Osteocyte (in vitro differentiated cells): ENCODE measurements at regions not wholly inside any gene's neighbourhood (a gene's known extent, or its start where the extent isn't known, plus 50 kb on each side); places are given as distances from the start of the nearest gene placed in this dataset.

Experiments
- DNase-seq: peaks from one replicate; pipeline ENCODE4 v3.0.0; 2021; ENCODE audit warnings: mixed read lengths; ENCODE audit not compliant: unreplicated experiment; ENCODE audit errors: extremely low spot score
- H3K27ac Mint-ChIP-seq: one replicate; pipeline ENCODE4 v1.8.0; 2021; ENCODE audit warnings: mild to moderate bottlenecking, mixed read lengths; ENCODE audit not compliant: unreplicated experiment
- H3K27me3 Mint-ChIP-seq: one replicate; pipeline ENCODE4 v1.8.0; 2021; ENCODE audit warnings: mixed read lengths; ENCODE audit not compliant: unreplicated experiment
- H3K36me3 Mint-ChIP-seq: one replicate; pipeline ENCODE4 v1.8.0; 2021; ENCODE audit warnings: mixed read lengths; ENCODE audit not compliant: unreplicated experiment
- H3K4me1 Mint-ChIP-seq: one replicate; pipeline ENCODE4 v1.8.0; 2021; ENCODE audit warnings: mixed read lengths; ENCODE audit not compliant: unreplicated experiment
- H3K4me3 Mint-ChIP-seq: one replicate; pipeline ENCODE4 v1.8.0; 2021; ENCODE audit warnings: mild to moderate bottlenecking, moderate library complexity, mixed read lengths; ENCODE audit not compliant: unreplicated experiment
- H3K9me3 Mint-ChIP-seq: one replicate; pipeline ENCODE4 v1.8.0; 2021; ENCODE audit warnings: mixed read lengths; ENCODE audit not compliant: unreplicated experiment
- TF ChIP-seq, protein P1 (sequence below): fragments of 200-600 bp; sonication (generic); IDR thresholded peaks from 2 replicates; pipeline ENCODE4 v1.5.0; 2021; ENCODE audit warnings: antibody characterized with exemption, mild to moderate bottlenecking, moderate library complexity

DNA sequence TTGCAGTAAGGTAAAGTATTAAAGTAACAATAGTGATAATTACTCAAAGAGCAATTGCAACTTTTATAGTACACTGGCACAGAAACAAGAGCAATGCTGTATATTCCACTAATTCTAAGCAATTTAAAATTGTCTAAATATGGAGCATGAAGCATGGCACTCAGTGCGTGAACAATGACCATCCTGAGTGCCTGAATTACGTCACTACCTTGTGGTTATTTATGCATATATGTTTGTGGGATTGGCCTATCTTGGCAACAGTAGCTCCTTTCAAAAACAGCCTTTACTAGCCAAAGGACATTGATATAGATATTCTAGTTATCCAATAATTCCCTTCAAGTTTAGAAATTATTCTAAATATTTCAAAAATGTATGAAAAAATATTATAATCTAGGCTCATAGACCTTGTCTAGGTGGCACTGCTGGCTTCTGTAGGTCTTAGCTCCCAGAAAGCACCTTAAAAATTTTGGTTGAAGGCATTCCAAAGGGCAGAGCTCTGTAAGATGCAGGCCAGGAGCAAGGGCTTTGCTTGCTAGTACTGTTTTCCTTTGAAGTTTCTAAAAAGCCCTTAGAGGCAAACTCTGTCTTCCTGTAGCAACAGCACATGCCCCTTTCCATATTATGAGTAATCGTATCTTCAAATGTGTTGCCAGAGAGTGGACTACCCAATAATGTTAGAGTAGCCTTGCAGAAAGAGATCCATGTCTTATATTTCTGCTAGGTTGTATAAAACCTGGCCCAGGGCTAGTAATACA lies 719.3 kb downstream of the NR2F1-AS1 start:
- no peaks in the 10 kb centered on the region for H3K4me1 Mint-ChIP-seq
- no peak for DNase-seq
- TF ChIP-seq, protein P1, sequence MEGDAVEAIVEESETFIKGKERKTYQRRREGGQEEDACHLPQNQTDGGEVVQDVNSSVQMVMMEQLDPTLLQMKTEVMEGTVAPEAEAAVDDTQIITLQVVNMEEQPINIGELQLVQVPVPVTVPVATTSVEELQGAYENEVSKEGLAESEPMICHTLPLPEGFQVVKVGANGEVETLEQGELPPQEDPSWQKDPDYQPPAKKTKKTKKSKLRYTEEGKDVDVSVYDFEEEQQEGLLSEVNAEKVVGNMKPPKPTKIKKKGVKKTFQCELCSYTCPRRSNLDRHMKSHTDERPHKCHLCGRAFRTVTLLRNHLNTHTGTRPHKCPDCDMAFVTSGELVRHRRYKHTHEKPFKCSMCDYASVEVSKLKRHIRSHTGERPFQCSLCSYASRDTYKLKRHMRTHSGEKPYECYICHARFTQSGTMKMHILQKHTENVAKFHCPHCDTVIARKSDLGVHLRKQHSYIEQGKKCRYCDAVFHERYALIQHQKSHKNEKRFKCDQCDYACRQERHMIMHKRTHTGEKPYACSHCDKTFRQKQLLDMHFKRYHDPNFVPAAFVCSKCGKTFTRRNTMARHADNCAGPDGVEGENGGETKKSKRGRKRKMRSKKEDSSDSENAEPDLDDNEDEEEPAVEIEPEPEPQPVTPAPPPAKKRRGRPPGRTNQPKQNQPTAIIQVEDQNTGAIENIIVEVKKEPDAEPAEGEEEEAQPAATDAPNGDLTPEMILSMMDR = no peak
- no peak overlapping the region for H3K4me3 Mint-ChIP-seq
- no peak overlapping the region for H3K27ac Mint-ChIP-seq
- H3K9me3 Mint-ChIP-seq = no peaks in the 10 kb centered on the region
- no peaks in the 10 kb centered on the region for H3K27me3 Mint-ChIP-seq
- H3K36me3 Mint-ChIP-seq = no peaks in the 10 kb centered on the region

DNA sequence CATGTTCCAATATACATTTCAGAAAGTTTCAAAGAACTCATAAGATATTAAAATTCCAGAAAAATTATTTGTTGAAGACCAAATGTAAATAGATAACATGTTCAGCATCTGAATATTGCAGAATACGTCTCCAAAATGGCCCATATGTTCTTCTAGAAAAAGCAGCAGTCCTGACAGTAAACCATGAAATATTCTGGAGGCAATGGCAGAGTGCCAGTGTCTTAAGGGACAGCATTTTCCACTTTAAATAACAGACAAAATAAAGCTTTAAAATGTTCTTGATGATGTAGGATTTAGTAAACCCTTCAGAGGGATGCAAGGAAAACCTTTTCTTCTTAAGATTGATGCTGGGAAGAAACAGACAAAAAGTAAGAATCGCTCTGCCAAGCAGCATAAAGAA lies 721.0 kb downstream of the NR2F1-AS1 start:
- TF ChIP-seq, protein P1 = no peak
- H3K27me3 Mint-ChIP-seq = no peaks in the 10 kb centered on the region
- no peaks in the 10 kb centered on the region for H3K36me3 Mint-ChIP-seq
- H3K4me1 Mint-ChIP-seq = peaks cover 4% of the 10 kb centered on the region
- H3K9me3 Mint-ChIP-seq = no peaks in the 10 kb centered on the region
- H3K27ac Mint-ChIP-seq = no peak overlapping the region
- H3K4me3 Mint-ChIP-seq = no peak overlapping the region
- no peak for DNase-seq

DNA sequence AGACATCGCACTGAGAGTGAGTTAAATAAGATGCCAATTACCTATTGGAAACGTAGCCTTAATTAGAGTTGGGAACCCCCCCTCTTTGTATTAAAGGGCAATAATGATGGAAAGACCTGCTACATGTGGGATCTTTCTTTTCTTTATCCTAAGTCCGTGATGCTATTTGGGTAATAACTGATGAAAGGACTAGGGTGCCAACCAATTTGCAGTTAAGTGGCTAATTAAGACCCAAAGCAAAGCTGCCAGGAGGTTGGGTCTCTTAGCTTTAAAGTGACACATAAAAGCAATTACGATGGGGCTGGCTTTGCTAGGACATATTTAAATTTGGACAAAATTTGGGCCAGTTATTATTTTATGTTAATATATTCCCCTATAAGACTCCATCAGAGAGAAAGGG lies 728.8 kb downstream of the NR2F1-AS1 start:
- H3K4me3 Mint-ChIP-seq = no peak overlapping the region
- H3K36me3 Mint-ChIP-seq = no peaks in the 10 kb centered on the region
- no peaks in the 10 kb centered on the region for H3K9me3 Mint-ChIP-seq
- TF ChIP-seq, protein P1 = no peak
- DNase-seq = no peak
- H3K4me1 Mint-ChIP-seq = peaks cover 14% of the 10 kb centered on the region
- H3K27me3 Mint-ChIP-seq = no peaks in the 10 kb centered on the region
- H3K27ac Mint-ChIP-seq = no peak overlapping the region

DNA sequence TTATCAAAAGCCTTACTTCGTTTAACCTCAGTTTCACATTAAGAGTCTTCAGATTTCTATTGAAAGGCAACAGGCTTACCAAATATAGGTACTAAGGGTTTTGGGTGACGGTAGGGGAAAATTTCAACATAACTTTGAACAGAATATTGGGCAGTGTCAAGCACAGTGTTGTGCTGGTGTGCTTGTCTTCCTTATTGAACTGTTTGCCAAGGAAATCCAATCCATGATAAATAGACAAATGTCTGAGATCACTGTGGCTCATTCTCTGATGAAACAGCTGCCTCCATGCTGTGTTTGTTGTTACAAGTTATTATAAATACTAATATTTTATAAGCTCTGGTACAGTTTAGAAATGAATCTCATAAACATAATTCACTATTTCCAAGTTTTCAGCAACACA lies 730.1 kb downstream of the NR2F1-AS1 start:
- H3K4me3 Mint-ChIP-seq = no peak overlapping the region
- no peaks in the 10 kb centered on the region for H3K9me3 Mint-ChIP-seq
- H3K27ac Mint-ChIP-seq = no peak overlapping the region
- no peaks in the 10 kb centered on the region for H3K36me3 Mint-ChIP-seq
- TF ChIP-seq, protein P1 = no peak
- DNase-seq = no peak
- peaks cover 14% of the 10 kb centered on the region for H3K4me1 Mint-ChIP-seq
- no peaks in the 10 kb centered on the region for H3K27me3 Mint-ChIP-seq

DNA sequence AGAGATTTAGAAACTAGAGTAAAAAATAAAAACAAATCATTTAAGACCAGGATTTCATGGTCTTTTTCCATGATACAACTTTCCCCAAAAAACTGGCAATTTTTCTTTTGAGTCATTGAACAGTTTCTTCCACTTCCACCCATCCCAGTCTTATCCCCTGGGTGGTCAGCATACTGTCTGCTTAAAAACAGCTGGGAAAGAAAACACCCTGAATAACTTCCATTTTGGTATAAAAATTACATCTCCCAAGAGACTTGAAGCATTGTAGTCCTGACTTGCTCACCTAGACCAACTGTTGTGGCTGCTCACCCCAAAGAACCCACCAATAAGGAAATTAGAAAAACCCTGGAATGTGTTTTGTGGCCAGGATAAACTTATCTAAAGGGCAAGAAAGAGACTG lies 731.3 kb downstream of the NR2F1-AS1 start:
- no peaks in the 10 kb centered on the region for H3K36me3 Mint-ChIP-seq
- no peaks in the 10 kb centered on the region for H3K27me3 Mint-ChIP-seq
- no peak overlapping the region for H3K27ac Mint-ChIP-seq
- DNase-seq = no peak
- H3K9me3 Mint-ChIP-seq = no peaks in the 10 kb centered on the region
- TF ChIP-seq, protein P1 = no peak
- no peak overlapping the region for H3K4me3 Mint-ChIP-seq
- peaks cover 12% of the 10 kb centered on the region for H3K4me1 Mint-ChIP-seq
